ENCODE measurements at regions not wholly inside any gene's neighbourhood (a gene's known extent, or its start where the extent isn't known, plus 50 kb on each side); places are given as distances from the start of the nearest gene placed in this dataset.

DNA sequence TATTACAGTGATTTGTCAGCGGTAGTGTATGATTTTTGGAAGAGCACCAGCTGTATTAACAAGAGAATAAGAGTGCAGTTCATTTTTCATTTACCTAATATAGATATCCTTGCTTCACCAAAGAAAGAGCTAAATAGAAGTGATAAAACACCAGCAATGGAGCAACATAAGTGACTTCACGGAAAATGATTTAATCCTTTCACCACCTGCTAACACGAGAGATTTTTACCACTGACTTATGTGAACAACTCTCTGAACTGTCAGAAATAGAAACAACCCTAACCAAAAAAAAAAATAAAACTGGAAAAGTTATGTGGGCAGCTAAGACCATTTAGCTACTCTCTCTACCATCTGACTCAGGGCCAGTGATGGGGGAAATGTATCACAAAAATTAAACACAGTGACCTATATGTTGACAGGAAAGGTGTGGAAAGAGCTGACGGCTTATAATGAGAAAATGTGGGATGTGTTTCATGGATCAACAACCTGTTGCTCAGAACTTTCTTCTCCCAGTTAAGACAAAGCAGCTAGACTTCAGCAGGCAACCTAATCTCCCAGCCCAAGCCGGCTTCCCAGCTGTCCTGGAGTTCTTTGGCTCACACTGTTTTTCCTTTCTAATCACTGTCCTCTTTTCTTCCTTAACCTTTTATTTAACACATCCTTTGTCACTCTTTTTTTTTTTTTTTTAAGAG, 272.7 kb downstream of the SS18 start:
- TF ChIP-seq CTCF (conservative IDR thresholded peaks at IDR 0.05; ENCODE audit: low read length), result no peak
- no peak overlapping the region for H3K4me3 ChIP-seq (ENCODE audit: low read length)
- no peak for DNase-seq (ENCODE audit: low read depth)

- DNase-seq (ENCODE audit: low read depth), result peak; percentile 56
- no peak overlapping the region for H3K4me3 ChIP-seq (ENCODE audit: low read length)
- TF ChIP-seq CTCF (conservative IDR thresholded peaks at IDR 0.05; ENCODE audit: low read length), result no peak
These were observed 274.8 kb downstream of the SS18 start for GRCh38 chr18:25815659-25816058.

- no peak overlapping the region for H3K4me3 ChIP-seq (ENCODE audit: low read length)
- TF ChIP-seq CTCF (conservative IDR thresholded peaks at IDR 0.05; ENCODE audit: low read length), result no peak
- DNase-seq (ENCODE audit: low read depth), result no peak
These were observed 275.5 kb downstream of the SS18 start for GRCh38 chr18:25814841-25815458.

DNA sequence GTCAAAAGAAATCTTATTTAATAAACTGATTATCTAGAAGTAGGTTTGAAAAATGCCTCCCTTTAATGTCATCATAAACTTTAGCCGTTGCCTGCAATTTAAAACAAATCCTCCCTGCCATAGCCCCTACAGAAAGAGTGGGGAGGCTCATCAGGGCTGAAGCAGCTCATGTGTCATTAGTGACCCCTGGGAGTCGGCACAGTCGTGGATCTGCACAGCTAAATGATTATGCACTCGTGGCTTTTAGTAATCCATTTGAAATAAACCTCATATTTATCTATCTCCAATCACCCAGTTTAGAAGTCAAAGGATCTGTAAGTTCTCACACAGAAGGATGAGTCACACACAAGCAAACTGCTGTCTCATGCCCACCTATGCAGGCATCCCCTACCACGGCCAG, 277.3 kb downstream of the SS18 start:
- no peak for TF ChIP-seq CTCF (conservative IDR thresholded peaks at IDR 0.05; ENCODE audit: low read length)
- no peak for DNase-seq (ENCODE audit: low read depth)
- no peak overlapping the region for H3K4me3 ChIP-seq (ENCODE audit: low read length)

DNA sequence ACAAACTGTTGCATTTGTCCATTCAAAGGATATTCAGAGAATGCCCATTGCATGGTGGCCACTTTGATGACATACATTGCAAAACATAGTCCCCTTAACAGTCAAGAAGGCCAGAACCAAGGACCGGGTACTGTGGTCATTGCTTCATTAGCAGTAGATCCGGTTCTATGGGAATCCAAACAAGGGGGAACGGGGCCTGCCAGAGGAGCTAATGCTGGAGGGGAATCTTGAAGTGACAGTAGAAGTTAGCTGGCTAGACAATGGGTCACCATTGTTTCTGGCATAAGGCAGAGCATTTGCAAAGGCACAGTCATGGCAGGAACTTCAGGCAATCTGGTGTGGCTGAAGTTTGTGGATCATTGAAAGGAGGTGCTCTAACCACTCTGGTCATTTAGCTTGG, 279.7 kb downstream of the SS18 start:
- no peak for DNase-seq (ENCODE audit: low read depth)
- no peak for TF ChIP-seq CTCF (conservative IDR thresholded peaks at IDR 0.05; ENCODE audit: low read length)
- H3K4me3 ChIP-seq (ENCODE audit: low read length), result no peak overlapping the region

- no peak for DNase-seq (ENCODE audit: low read depth)
- TF ChIP-seq CTCF (conservative IDR thresholded peaks at IDR 0.05; ENCODE audit: low read length), result no peak
- no peak overlapping the region for H3K4me3 ChIP-seq (ENCODE audit: low read length)
These were observed 284.5 kb downstream of the SS18 start for GRCh38 chr18:25805939-25806338.

DNA sequence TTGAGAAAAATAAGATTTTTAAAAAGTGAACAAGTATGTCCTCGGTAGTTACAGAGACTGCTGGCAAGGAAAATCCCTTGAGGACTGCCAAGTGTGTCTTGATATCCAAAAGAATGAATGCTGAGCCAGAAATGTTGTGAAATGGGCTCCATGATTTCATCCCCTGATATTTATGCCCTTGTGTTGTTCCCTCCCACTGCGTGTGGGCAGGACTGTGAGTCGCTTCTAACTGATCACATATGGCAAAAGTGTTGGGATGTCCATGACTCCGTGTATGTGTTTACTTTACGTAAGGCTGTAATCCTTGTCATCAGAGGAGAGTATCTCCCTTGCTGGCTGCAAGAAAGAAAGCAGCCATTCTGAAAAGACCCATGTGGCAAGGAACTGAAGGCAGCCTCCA, 285.1 kb downstream of the SS18 start:
- no peak for TF ChIP-seq CTCF (conservative IDR thresholded peaks at IDR 0.05; ENCODE audit: low read length)
- H3K4me3 ChIP-seq (ENCODE audit: low read length), result no peak overlapping the region
- peak; percentile 98 for DNase-seq (ENCODE audit: low read depth)

Measured in AG10803 (cell line).